Cardiac septum (tissue), 1 donor: ENCODE measurements at regions not wholly inside any gene's neighbourhood (a gene's known extent, or its start where the extent isn't known, plus 50 kb on each side); places are given as distances from the start of the nearest gene placed in this dataset.

Experiments used
- DNase-seq: peaks from one replicate; pipeline ENCODE4 v3.0.0-alpha.2; 2020; ENCODE audit warnings: low spot score
- intact Hi-C: fragments of 100-400 bp; cut with DNase I; formaldehyde crosslinking; loops from one replicate; pipeline ENCODE4 v1.14.0; 2022
- donor health status: DM: no; HTN: no; CAD: no.

- intact Hi-C loops, result no loop called here
- no peak for DNase-seq
Observed at GRCh38 chr2:88303865-88304264, 133.7 kb downstream of the THNSL2 start.

DNA sequence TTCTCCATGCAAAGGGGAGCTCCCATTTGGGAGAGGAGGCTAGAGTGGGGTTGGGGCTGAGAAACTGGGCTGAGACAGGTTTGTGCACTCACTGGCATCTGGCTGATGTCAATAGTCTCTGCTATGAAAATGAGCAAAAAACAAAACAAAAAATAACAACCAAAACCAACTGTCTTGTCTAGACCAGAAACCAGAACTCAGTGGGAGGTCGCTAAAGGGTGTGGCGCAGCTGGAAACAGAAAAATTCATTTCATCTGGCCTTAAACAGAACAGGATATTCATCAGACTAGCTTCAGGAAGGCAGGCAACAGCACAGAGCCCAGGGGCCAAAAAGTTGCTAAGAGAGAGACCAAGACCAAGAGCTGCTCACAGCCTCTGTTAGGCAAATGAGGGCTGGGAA lies 126.1 kb downstream of the THNSL2 start:
- intact Hi-C loops, result no loop called here

GRCh38 chr2:88283886-88284592 lies 113.9 kb downstream of the THNSL2 start:
- intact Hi-C loops, result no loop called here
- no peak for DNase-seq

More for the DNA sequence above, 126.1 kb downstream of the THNSL2 start:
- no peak for DNase-seq

DNA sequence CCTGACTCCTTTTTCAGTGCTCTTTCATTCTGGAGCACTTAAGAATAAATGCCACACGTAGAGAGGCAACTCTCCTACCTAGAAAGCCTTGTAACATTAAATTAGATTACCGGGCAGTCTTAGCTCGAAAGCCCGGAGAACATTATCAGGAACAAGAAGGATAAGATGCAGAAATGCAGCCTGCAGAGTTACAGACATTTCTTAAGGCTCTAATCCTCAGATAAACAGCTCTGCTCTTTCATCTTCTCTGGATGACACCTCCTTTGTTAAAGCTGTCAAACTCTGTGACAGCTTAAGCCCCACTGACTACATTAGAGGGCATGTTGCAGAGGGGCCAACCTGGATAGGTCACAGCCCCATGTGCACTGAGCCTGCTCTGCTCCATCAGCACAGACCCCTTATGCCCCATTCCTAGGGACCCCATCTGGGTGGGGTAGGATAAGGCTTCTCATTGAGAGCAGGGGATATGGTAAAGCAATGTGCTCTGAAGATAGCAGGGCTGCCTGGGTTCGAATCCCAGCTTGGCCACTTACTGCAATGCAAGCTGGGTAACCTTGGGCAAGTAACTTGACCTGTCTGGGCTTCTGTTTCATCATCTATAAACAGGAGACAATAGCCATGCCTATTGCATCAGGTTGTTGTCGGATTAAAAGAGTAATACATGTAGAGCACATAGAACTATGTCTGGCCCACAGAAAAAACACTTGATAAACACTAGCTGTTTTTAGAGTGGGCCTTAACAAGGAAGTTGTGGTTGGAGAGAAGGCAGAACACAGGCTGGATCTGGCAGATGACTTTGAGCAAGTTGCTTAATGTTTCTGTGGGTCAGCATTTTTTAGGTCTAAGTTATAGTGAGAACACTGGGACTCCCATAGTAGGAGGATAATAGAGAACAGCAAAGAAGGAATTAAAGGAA lies 111.4 kb downstream of the THNSL2 start:
- intact Hi-C loops, result no loop called here
- DNase-seq, result no peak

DNA sequence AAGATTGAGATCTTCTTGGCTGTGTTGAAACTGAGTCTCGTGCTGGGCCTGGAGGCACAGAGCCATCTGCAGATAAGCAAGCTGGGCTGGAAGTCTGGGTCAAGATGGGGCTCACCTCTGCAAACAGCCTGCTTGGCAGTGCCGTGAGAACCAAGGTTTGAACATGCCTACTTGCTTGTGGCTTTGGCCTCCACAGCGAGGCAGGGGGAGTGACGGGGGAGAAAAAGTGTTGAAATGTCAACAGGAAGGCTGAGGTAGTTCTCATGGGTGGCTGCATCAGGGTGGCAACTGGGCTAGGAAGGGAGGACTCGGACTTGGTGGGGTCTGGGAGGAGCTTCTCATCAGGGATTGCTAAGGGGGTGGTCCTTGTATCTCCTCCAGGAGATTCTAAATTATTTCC lies 99.7 kb downstream of the THNSL2 start:
- intact Hi-C loops, result no loop called here
- DNase-seq, result no peak

DNA sequence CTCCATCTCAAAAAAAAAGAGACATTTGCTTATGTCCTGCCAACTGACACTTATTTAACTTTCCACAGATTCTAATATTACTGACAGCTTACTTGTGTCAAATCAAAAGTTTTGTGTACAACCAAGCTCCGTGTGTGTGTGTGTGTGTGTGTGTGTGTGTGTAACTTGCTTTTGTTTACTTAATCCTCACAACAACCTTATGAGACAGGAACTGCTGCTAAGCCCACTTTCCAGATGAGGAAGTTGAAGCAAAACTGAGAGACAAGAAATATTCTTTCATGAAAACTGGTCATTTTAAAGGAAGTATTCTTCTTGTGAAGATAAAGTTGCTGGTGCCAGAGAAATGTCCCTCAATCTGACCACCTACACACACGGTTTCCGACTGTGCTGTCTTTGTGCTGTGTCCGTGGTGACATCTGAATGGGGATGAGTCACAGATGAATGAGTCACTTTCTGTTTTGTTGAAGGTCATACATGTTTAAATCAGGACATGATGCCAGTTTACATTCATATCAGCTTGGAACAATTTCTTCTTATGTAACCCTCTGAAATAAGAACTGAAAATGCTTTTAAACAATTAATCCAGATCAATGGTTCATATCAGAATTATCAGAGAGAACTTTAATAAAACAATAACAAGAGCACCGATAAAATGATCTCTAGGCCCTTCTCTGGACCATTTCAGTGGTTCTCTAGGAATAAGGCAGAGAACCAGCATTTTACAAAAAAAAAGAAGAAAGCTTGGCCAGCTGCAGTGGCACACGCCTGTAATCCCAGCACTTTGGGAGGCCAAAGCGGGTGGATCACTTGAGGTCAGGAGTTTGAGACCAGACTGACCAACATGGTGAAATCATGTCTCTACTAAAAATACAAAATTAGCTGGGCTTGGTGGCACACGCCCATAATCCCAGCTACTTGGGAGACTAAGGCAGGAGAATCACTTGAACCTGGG lies 95.5 kb downstream of the THNSL2 start:
- DNase-seq, result no peak
- intact Hi-C loops, result no loop called here

- intact Hi-C loops, result no loop called here
Observed at GRCh38 chr2:88263861-88264260, 93.7 kb downstream of the THNSL2 start.

GRCh38 chr2:88261725-88262124 lies 91.6 kb downstream of the THNSL2 start:
- DNase-seq, result no peak
- intact Hi-C loops, result no loop called here

More at GRCh38 chr2:88263861-88264260, 93.7 kb downstream of the THNSL2 start:
- DNase-seq, result no peak

GRCh38 chr2:88258208-88258607 lies 88.1 kb downstream of the THNSL2 start:
- intact Hi-C loops, result no loop called here
- DNase-seq, result no peak

DNA sequence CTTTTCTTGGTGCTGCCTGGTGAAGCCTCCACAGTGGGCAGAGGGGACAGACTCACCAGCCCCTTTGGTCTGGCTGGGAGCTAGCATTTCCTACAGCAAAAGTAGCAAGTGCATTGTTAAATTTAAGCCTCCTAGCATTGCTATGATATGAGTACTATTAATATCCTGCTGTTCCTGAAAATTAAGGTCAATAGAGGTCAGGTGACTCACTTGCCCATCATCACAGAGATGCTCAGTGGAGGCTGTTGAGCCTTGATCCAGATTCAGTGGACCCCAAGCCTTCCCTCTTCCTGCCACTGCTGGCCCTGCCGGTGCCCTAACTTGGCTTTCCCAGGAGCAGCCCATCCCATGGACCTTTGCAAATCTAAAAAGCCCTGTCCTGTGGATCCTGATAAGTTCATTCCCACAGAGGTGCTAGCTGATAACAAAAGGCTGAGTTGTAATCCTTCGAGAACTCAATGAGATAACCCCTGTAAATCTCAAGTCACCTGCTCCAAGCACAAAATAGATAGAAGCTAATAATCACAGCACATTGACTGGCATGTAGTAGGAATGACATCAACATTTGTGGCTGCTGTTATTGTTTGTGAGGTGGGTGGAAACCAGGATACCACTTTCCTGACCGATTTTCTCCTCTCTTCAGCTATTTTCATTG lies 84.4 kb downstream of the THNSL2 start:
- no peak for DNase-seq
- intact Hi-C loops, result no loop called here

DNA sequence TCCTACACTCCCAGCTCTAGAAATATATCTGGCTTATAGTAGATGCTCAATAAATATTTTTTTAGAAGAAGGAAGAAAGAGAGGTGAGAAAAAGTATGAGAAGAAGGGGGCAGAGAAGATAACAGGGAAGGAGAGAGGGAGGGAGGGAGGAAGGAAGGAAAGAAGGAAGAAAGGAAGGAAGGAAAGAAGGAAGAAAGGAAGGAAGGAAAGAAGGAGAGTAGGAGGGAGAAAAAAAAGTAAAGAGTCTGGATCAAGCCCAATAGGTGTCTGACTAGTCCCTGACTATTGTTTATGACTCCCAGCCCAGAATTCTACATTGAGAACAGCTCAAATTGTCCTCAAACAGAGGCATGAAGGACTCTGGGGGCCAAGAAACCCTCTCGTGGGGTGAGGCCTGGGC lies 83.9 kb downstream of the THNSL2 start:
- DNase-seq, result no peak
- intact Hi-C loops, result no loop called here

DNA sequence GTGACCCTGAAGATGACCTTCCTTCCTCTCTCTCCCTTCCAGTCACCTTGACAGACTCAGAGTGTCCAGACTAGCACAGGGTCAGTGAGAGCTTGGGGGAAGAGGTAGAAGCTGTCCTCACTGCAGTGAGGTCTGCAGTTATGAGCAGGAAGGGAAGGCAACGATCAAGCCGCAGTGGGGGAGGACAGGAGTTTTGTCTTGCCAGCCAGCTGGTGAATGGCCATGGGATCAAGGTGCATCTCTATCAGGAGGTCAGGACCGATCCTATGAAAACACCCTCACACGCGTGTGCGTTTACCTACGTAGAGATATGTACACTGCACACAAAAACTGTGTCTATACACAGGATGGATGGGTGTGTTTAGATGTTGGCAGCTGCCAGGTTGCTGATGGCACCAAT lies 83.2 kb downstream of the THNSL2 start:
- intact Hi-C loops, result no loop called here
- DNase-seq, result no peak

- intact Hi-C loops, result no loop called here
- DNase-seq, result no peak
Observed at GRCh38 chr2:88252646-88253045, 82.5 kb downstream of the THNSL2 start.

- intact Hi-C loops, result no loop called here
- DNase-seq, result no peak
Observed at GRCh38 chr2:88252111-88252510, 82.0 kb downstream of the THNSL2 start.

GRCh38 chr2:88250404-88250803 lies 80.3 kb downstream of the THNSL2 start:
- DNase-seq, result no peak
- intact Hi-C loops, result no loop called here

DNA sequence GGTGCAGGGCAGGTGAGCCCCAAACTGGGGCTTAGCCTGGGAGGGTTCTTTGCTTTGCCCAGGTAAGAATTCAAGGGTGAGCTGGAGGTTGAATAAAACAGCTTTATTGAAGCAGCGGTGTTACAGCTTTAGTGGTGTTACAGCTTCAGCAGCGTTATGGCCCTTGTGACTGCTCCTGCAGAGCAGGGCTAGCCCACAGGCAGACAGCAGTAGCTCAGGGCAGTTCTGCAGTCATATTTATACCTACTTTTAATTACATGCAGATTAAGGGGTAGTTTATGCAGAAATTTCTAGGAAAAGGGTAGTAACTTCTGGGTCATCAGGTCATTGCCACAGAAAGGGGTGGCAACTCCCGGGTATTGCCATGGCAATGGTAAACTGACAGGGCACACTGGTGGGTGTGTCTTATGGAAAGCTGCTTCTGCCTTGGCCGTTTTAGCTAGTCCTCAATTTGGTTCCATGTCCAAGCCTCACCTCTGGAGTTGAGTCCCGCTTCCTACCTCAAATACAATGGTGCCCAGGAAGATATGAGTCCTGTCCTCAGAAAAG lies 78.2 kb downstream of the THNSL2 start:
- no peak for DNase-seq
- intact Hi-C loops, result no loop called here

DNA sequence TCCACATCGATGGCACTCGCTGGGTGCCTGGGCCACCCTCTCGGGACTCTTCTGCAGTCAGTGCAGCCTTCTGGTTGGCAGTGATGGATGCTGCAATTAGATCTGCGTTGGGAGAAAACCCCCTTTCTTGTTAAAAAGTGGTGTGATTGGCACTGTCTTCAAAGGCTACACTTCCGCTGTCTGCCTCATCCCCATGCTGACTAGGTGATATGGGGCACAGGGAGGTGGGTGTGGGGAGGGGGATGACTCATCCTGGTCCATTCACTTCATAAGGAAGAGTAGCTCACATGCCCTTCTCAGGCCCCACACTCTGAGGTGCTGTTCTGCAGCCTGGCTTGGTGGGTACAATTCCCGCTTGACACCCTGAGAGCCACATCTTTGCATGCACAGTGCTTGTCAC lies 77.4 kb downstream of the THNSL2 start:
- DNase-seq, result no peak
- intact Hi-C loops, result no loop called here

DNA sequence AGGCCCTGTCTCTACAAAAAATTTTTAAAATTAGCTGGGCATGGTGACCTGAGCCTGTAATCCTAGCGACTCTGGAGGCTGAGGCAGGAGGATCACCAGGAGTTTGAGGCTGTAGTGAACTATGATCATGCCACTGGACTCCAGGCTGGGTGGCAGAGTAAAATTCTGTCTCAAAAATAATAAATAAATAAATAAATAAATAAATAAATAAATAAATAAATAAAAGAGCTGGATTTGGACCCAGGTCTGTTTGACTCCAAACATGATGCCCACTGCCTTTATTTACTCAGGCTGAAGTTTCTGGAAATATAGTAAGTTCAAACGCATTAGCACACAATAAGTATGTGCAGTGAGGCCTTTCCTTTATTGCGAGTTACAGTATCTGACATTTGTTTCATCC lies 75.0 kb downstream of the THNSL2 start:
- intact Hi-C loops, result no loop called here
- no peak for DNase-seq

DNA sequence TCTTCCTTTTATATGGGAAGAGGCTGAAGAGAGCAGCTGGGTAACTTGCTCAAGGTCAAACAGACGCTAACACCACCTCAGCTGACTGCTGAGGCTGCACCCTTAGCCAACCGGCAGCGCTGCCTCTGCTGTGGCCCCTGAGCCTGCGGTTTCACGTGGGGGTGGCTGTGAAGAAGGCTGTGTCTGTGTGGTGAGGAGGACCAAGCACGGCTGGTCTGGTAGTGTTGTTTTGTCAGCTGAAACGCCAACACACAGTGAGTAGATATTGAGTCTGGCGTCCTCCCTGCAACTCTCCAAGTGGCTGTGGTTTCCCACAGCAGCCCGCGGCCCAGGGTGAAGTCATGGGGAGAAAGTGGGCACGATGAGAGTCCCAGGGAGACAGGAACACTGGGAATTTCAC lies 69.6 kb downstream of the THNSL2 start:
- DNase-seq, result no peak
- intact Hi-C loops, result no loop called here
